ENCODE measurements at regions not wholly inside any gene's neighbourhood (a gene's known extent, or its start where the extent isn't known, plus 50 kb on each side); places are given as distances from the start of the nearest gene placed in this dataset.

GRCh38 chr6:82085701-82086100 lies 161.8 kb downstream of the IBTK start:
- H3K4me3 ChIP-seq (ENCODE audit: low read depth, low read length) = no peak overlapping the region
- no peaks in the 10 kb centered on the region for H3K36me3 ChIP-seq (ENCODE audit: control insufficient read depth, insufficient read depth, low read length)
- POLR2A ChIA-PET = no interaction called here
- TF ChIP-seq CTCF (IDR thresholded peaks at IDR 0.05; ENCODE audit: insufficient read depth, low read depth, low read length) = no peak
- CTCF ChIA-PET = no interaction called here
- no peak for DNase-seq (ENCODE audit: low read depth)
- no peaks in the 10 kb centered on the region for H3K27me3 ChIP-seq (ENCODE audit: control insufficient read depth, insufficient read depth, low read length)

- no peak for TF ChIP-seq CTCF (IDR thresholded peaks at IDR 0.05; ENCODE audit: insufficient read depth, low read depth, low read length)
- H3K4me3 ChIP-seq (ENCODE audit: low read depth, low read length) = no peak overlapping the region
- H3K36me3 ChIP-seq (ENCODE audit: control insufficient read depth, insufficient read depth, low read length) = no peaks in the 10 kb centered on the region
- no peak for DNase-seq (ENCODE audit: low read depth)
- POLR2A ChIA-PET = interaction anchor here (0.5 kb wide), 1 partner anchor 11 kb away, joined by 3 read pairs; no protein-coding TSS in a partner anchor
- CTCF ChIA-PET = no interaction called here
- H3K27me3 ChIP-seq (ENCODE audit: control insufficient read depth, insufficient read depth, low read length) = no peaks in the 10 kb centered on the region
Measured at GRCh38 chr6:82084324-82084920, 163.1 kb downstream of the IBTK start.

- CTCF ChIA-PET = no interaction called here
- Histone ChIP-seq H3K27me3 (ENCODE audit: control insufficient read depth, insufficient read depth, low read length) (no peaks in the 10 kb centered on the region), H3K4me3 (ENCODE audit: low read depth, low read length) (no peak overlapping the region), H3K36me3 (ENCODE audit: control insufficient read depth, insufficient read depth, low read length) (no peaks in the 10 kb centered on the region)
- POLR2A ChIA-PET = no interaction called here
- DNase-seq (ENCODE audit: low read depth) = no peak
- no peak for TF ChIP-seq CTCF (IDR thresholded peaks at IDR 0.05; ENCODE audit: insufficient read depth, low read depth, low read length)
Measured at GRCh38 chr6:82083646-82084045, 163.9 kb downstream of the IBTK start.

GRCh38 chr6:82080767-82081166 lies 166.8 kb downstream of the IBTK start:
- ChIA-PET POLR2A (no interaction called here), CTCF (interaction anchor here (1.1 kb wide), 1 partner anchor 21 kb away, joined by 3 read pairs; no protein-coding TSS in a partner anchor)
- Histone ChIP-seq H3K4me3 (ENCODE audit: low read depth, low read length) (no peak overlapping the region), H3K27me3 (ENCODE audit: control insufficient read depth, insufficient read depth, low read length) (no peaks in the 10 kb centered on the region), H3K36me3 (ENCODE audit: control insufficient read depth, insufficient read depth, low read length) (no peaks in the 10 kb centered on the region)
- TF ChIP-seq CTCF (IDR thresholded peaks at IDR 0.05; ENCODE audit: insufficient read depth, low read depth, low read length) = no peak
- DNase-seq (ENCODE audit: low read depth) = no peak

GRCh38 chr6:82078286-82078908 lies 169.1 kb downstream of the IBTK start:
- Histone ChIP-seq H3K27me3 (ENCODE audit: control insufficient read depth, insufficient read depth, low read length) (no peaks in the 10 kb centered on the region), H3K4me3 (ENCODE audit: low read depth, low read length) (no peak overlapping the region), H3K36me3 (ENCODE audit: control insufficient read depth, insufficient read depth, low read length) (no peaks in the 10 kb centered on the region)
- POLR2A ChIA-PET = no interaction called here
- TF ChIP-seq CTCF (IDR thresholded peaks at IDR 0.05; ENCODE audit: insufficient read depth, low read depth, low read length) = no peak
- CTCF ChIA-PET = interaction anchor here (0.8 kb wide), 1 partner anchor 19 kb away, joined by 3 read pairs; no protein-coding TSS in a partner anchor
- no peak for DNase-seq (ENCODE audit: low read depth)
